Fibroblast of skin of left biceps (primary cell): ENCODE measurements at regions not wholly inside any gene's neighbourhood (a gene's known extent, or its start where the extent isn't known, plus 50 kb on each side); places are given as distances from the start of the nearest gene placed in this dataset.
"Not testable (repeated sequence)": the region's sequence is repeated elsewhere in the genome, so short reads cannot be mapped to it uniquely, and the experiment has no call there.

Experiments used
- DNase-seq, 2 experiments: peaks; one replicate each; pipeline ENCODE4 v3.0.0-alpha.2; 2013; ENCODE audit warnings: low read depth in 2 of 2

GRCh38 chr1:145553795-145554194 is 54.0 kb upstream of the GPR89A start:
- not testable (repeated sequence) for DNase-seq

- no peak for DNase-seq
These were observed 62.7 kb upstream of the GPR89A start for GRCh38 chr1:145545055-145545454.

GRCh38 chr1:145541685-145542084 is 66.1 kb upstream of the GPR89A start:
- peak; percentile 26 to 38 for DNase-seq

- DNase-seq, result peak; percentile 34 to 39
These were observed 66.5 kb upstream of the GPR89A start for GRCh38 chr1:145541246-145541645.

GRCh38 chr1:145538118-145538882 is 69.5 kb upstream of the GPR89A start:
- peak; percentile 26 for DNase-seq

GRCh38 chr1:145537003-145537402 is 70.8 kb upstream of the GPR89A start:
- DNase-seq, result not testable (repeated sequence)

GRCh38 chr1:145535461-145535860 is 72.3 kb upstream of the GPR89A start:
- DNase-seq, result peak; percentile 47 to 48

GRCh38 chr1:145528068-145528564 is 79.7 kb upstream of the GPR89A start:
- not testable (repeated sequence) for DNase-seq

- not testable (repeated sequence) for DNase-seq
These were observed 87.6 kb upstream of the GPR89A start for GRCh38 chr1:145520159-145520558.

- DNase-seq, result not testable (repeated sequence)
These were observed 88.5 kb upstream of the GPR89A start for GRCh38 chr1:145519302-145519701.

GRCh38 chr1:145513017-145513416 is 87.6 kb upstream of the NBPF20 start:
- DNase-seq, result not testable (repeated sequence)

- DNase-seq, result not testable (repeated sequence)
These were observed 82.7 kb upstream of the NBPF20 start for GRCh38 chr1:145508053-145508452.

- not testable (repeated sequence) for DNase-seq
These were observed 80.6 kb upstream of the NBPF20 start for GRCh38 chr1:145505663-145506647.

- not testable (repeated sequence) for DNase-seq
These were observed 79.5 kb upstream of the NBPF20 start for GRCh38 chr1:145504834-145505413.

- DNase-seq, result not testable (repeated sequence)
These were observed 78.9 kb upstream of the NBPF20 start for GRCh38 chr1:145504310-145504709.

- not testable (repeated sequence) for DNase-seq
These were observed 74.8 kb upstream of the NBPF20 start for GRCh38 chr1:145500251-145500650.

GRCh38 chr1:145495077-145495871 is 69.9 kb upstream of the NBPF20 start:
- DNase-seq, result not testable (repeated sequence)

GRCh38 chr1:145488193-145488933 is 63.0 kb upstream of the NBPF20 start:
- DNase-seq, result not testable (repeated sequence)

GRCh38 chr1:145487156-145487555 is 61.8 kb upstream of the NBPF20 start:
- DNase-seq, result not testable (repeated sequence)

GRCh38 chr1:145484257-145484656 is 58.9 kb upstream of the NBPF20 start:
- DNase-seq, result not testable (repeated sequence)
